DND-41 (cell line): ENCODE measurements at regions not wholly inside any gene's neighbourhood (a gene's known extent, or its start where the extent isn't known, plus 50 kb on each side); places are given as distances from the start of the nearest gene placed in this dataset.

ENCODE experiments used
- ATAC-seq: fragments of 200-7000 bp; cut with Tn5 transposase; 3 replicates; pipeline ENCODE4 v1.9.1; 2021; ENCODE audit warnings: low read depth; ENCODE audit not compliant: insufficient read depth
- DNase-seq: peaks from one replicate; pipeline ENCODE4 v3.0.0-alpha.2; 2020
- H2AFZ ChIP-seq: 2 replicates; pipeline ENCODE4 v1.6.0; 2012; ENCODE audit warnings: low read depth, low read length
- H3K27ac ChIP-seq: 2 replicates; pipeline ENCODE4 v1.5.1; 2012; ENCODE audit warnings: low read length, inconsistent platforms
- H3K27me3 ChIP-seq: fragments of 200-600 bp; sonication (generic); 2 replicates; pipeline ENCODE4 v1.6.0; 2012; ENCODE audit warnings: low read length, mild to moderate bottlenecking, inconsistent platforms; ENCODE audit not compliant: insufficient read depth, poor library complexity
- H3K36me3 ChIP-seq: 2 replicates; pipeline ENCODE4 v1.5.1; 2012; ENCODE audit warnings: low read length, inconsistent platforms; ENCODE audit not compliant: insufficient read depth
- H3K4me1 ChIP-seq: 2 replicates; pipeline ENCODE4 v1.5.1; 2012; ENCODE audit warnings: mild to moderate bottlenecking, low read length; ENCODE audit not compliant: insufficient read depth
- H3K4me2 ChIP-seq: 2 replicates; pipeline ENCODE4 v1.6.0; 2012; ENCODE audit warnings: mild to moderate bottlenecking, moderate library complexity, low read length, inconsistent platforms; ENCODE audit not compliant: insufficient read depth
- H3K4me3 ChIP-seq, 2 experiments: fragments of 200-600 bp in 1 of 2; shearing (Covaris generic) in 1 of 2; 2 replicates each; pipeline ENCODE4 v1.5.1; 2012 to 2016; ENCODE audit warnings: inconsistent platforms in 2 of 2, low read length in 2 of 2, mild to moderate bottlenecking in 2 of 2, low read depth in 1 of 2, moderate library complexity in 1 of 2
- H3K79me2 ChIP-seq: 2 replicates; pipeline ENCODE4 v1.6.0; 2012; ENCODE audit warnings: low read length, inconsistent platforms; ENCODE audit not compliant: insufficient read depth
- H3K9ac ChIP-seq: 2 replicates; pipeline ENCODE4 v1.6.0; 2012; ENCODE audit warnings: low read depth, mild to moderate bottlenecking, inconsistent platforms, low read length, moderate library complexity
- H3K9me3 ChIP-seq: 2 replicates; pipeline ENCODE4 v1.5.1; 2012; ENCODE audit warnings: low read length, moderate library complexity, mild to moderate bottlenecking, inconsistent platforms; ENCODE audit not compliant: insufficient read depth, severe bottlenecking
- H4K20me1 ChIP-seq: 2 replicates; pipeline ENCODE4 v1.6.0; 2012; ENCODE audit warnings: low read length; ENCODE audit not compliant: insufficient read depth
- CTCF ChIP-seq: IDR thresholded peaks from 2 replicates; pipeline ENCODE4 v1.5.1; 2012; ENCODE audit warnings: borderline replicate concordance, low read length, moderate library complexity, mild to moderate bottlenecking; ENCODE audit not compliant: poor library complexity, severe bottlenecking; ENCODE audit errors: extremely low read depth
- EZH2 ChIP-seq: IDR thresholded peaks from 3 replicates; pipeline ENCODE4 v1.6.1; 2012; ENCODE audit warnings: borderline replicate concordance, low read depth, mild to moderate bottlenecking, moderate library complexity, low read length, inconsistent platforms; ENCODE audit not compliant: severe bottlenecking

- Histone ChIP-seq H3K4me1 (no peaks in the 10 kb centered on the region), H3K4me3 (no peak overlapping the region), H3K9ac (no peak overlapping the region), H3K79me2 (no peaks in the 10 kb centered on the region), H3K4me2 (no peak overlapping the region), H3K27ac (no peak overlapping the region), H2AFZ (no peak overlapping the region), H4K20me1 (no peaks in the 10 kb centered on the region), H3K27me3 (no peaks in the 10 kb centered on the region), H3K36me3 (no peaks in the 10 kb centered on the region), H3K9me3 (no peaks in the 10 kb centered on the region)
- DNase-seq, result no peak
- no peak for ATAC-seq
- TF ChIP-seq EZH2 (no peak), CTCF (no peak)
Observed at GRCh38 chr1:83773059-83773458, 225.9 kb downstream of the TTLL7 start.

GRCh38 chr1:83770319-83770661 lies 228.6 kb downstream of the TTLL7 start:
- no peak for ATAC-seq
- H2AFZ ChIP-seq, result no peak overlapping the region
- H3K4me3 ChIP-seq, result no peak overlapping the region
- H3K27ac ChIP-seq, result no peak overlapping the region
- no peaks in the 10 kb centered on the region for H3K27me3 ChIP-seq
- DNase-seq, result no peak
- TF ChIP-seq EZH2 (no peak), CTCF (no peak)
- no peaks in the 10 kb centered on the region for H3K4me1 ChIP-seq
- no peaks in the 10 kb centered on the region for H3K36me3 ChIP-seq
- no peaks in the 10 kb centered on the region for H3K9me3 ChIP-seq
- no peak overlapping the region for H3K9ac ChIP-seq
- no peaks in the 10 kb centered on the region for H3K79me2 ChIP-seq
- no peak overlapping the region for H3K4me2 ChIP-seq
- no peaks in the 10 kb centered on the region for H4K20me1 ChIP-seq

- Histone ChIP-seq H3K27me3 (no peaks in the 10 kb centered on the region), H3K27ac (no peak overlapping the region), H3K79me2 (no peaks in the 10 kb centered on the region), H3K4me2 (no peak overlapping the region), H3K9me3 (no peaks in the 10 kb centered on the region), H2AFZ (no peak overlapping the region), H3K9ac (no peak overlapping the region), H3K36me3 (no peaks in the 10 kb centered on the region), H3K4me1 (no peaks in the 10 kb centered on the region), H4K20me1 (no peaks in the 10 kb centered on the region), H3K4me3 (no peak overlapping the region)
- no peak for TF ChIP-seq EZH2
- TF ChIP-seq CTCF, result no peak
- ATAC-seq (no peak), DNase-seq (no peak)
Observed at GRCh38 chr1:83769594-83770318, 229.2 kb downstream of the TTLL7 start.
